OCI-M1 (cell line): ENCODE measurements at regions not wholly inside any gene's neighbourhood (a gene's known extent, or its start where the extent isn't known, plus 50 kb on each side); places are given as distances from the start of the nearest gene placed in this dataset.

ENCODE experiments used
- DNase-seq: peaks from one replicate; lab custom pipeline; 2025; lab: John Stamatoyannopoulos, UW

DNA sequence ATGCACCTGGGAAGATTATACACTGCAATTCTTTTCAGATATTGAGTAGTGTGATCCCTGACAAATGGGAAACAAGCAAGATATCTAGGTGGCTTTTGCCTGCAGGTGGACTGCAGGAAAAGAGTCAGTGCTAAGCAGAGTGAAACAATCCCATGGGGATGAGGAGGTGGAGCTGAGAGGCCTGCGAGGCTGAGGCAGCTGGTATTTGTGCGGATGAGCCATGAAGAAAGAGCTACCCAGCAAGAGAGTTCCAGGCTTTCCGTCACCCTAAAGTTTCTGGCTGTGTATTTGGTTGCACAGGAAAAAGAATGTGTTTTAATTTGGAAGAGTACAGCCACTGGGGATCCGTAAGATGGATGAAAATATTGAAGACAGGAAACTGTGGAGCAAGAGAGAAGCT is 714.1 kb upstream of the COBL start:
- DNase-seq: no peak

- no peak for DNase-seq
These were observed 709.5 kb upstream of the COBL start for GRCh38 chr7:52026140-52026539.

- no peak for DNase-seq
These were observed 704.7 kb upstream of the COBL start for GRCh38 chr7:52021343-52021742.

GRCh38 chr7:52018680-52019054 is 702.1 kb upstream of the COBL start:
- no peak for DNase-seq

DNA sequence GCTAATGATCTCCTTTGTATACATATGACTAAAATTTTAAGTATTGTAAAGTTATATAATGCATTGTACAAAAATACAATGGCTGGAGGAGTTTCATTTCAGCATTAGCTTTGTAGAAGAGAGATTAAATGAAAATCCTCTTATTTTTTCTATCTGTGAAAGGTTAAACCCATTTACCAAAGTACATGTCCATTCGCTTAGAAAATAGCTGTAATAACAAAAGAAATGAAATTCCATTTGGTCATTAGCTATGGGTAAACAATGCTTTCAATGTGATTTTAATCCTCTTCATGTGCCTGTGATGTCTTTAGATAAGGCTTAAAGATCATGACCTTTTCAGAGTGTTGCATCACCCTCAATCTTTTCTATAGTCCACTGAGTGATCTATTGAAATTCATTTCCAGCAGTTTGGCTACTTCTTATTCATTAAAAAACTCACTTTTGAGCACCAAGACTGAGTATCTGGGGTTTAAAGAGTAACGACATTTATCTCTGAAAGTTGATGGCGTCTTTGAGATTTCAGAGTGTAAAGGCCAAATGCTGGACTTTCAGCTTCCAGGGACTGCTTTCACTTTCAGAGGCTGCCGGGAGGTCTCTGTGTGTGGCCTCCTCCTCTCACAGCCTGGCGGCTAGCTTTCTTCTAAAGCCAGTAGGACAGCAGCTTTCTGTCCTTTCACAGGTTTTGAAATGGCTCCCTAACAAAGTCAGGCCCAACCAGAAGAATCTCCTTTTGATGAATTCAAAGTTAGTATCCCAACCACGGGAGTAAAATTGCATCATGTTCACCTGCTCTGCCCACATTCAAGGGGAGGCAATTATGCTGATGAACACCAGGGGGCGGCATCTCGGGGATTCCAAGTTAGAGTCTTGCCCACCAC is 701.4 kb upstream of the COBL start:
- peak; percentile 86 for DNase-seq

DNA sequence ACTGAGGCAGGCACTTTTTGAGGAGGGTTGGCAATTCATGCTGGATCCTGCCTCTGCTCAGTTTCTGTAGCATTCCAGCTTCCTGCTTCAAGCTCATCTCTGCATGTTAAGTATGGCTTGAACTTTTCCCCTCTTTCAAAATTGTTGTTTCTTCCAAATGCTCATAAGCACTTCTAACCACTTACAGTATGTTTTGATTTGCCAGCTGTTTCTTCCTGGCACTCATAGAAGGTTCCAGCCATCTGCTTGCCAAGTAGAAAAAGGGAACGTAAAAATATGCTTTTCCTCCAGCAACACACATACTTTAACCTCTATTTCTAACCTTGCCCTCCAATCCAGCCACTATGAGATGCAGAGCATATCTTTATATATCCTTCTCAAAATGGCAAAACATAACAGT is 692.6 kb upstream of the COBL start:
- DNase-seq: no peak

GRCh38 chr7:52006674-52007073 is 690.1 kb upstream of the COBL start:
- no peak for DNase-seq

GRCh38 chr7:52005613-52006012 is 689.0 kb upstream of the COBL start:
- DNase-seq: no peak

GRCh38 chr7:51995596-51996179 is 679.1 kb upstream of the COBL start:
- no peak for DNase-seq

DNA sequence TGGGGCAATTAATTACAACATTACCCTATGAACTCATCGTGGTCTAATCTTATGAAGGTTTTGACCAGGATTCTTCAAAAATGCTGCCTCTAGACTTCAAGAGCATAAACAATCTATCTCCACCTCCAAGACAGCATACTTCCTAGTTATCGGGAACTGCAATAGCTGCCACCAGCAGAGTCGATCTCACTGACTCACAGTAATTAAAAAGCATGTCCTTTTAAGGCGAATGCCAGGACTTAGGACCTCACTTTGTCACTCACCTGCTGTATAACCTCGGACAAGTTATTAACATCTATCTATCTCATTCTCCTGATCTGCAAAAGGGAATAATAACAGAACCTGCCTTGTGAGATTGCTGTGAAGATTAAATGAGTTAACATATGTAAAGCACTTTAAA is 666.0 kb upstream of the COBL start:
- DNase-seq: peak; percentile 11

DNA sequence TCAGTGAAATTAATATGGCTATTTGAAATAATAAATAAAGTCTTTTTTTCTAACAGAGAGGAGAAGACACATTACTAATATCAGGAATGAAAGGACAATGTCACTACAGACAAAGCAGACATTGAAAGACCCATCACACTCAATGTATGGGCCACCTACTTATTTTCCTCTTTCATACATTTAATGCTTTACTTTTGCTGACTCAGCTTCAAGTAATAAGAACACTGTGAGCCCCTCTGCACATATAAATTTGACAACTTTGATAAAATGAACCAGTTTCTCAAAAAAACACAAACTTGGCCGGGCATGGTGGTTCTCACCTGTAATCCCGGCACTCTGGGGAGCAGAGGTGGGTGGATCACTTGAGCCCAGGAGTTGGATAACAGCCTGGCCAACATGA is 664.2 kb upstream of the COBL start:
- no peak for DNase-seq

DNA sequence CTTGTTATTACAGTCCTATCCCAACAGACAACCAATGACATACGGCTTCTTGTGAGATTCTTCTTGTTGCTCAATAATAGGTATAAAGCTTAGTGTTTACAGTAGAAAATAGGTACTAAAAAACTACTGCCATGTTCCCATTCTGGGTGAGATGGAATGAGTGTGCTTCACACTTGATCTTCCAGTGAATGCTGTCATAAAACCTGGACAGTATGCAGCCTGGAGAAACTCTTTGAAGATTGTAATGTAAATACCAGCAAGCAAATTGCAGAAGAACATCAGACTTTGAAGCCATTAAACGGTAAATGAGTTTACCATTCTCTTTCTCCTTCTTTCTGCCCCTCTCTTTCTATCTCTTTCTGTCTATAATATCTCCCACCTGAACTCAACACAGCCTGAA is 663.7 kb upstream of the COBL start:
- no peak for DNase-seq

DNA sequence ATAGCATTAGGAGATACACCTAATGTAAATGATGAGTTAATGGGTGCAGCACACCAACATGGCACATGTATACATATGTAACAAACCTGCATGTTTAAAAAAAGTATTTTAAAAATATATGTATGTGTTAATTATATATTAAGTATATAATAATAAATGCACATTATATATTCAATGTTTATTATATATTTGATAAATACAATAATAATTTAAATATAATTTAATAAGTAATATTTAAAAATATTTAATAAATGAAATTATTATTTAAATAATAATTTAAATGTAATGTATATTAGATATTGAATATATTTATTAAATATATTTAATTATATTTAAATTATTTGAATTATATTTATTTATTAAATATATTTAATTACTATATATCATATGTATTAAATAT is 661.3 kb upstream of the COBL start:
- DNase-seq: no peak

GRCh38 chr7:51973939-51974338 is 657.3 kb upstream of the COBL start:
- DNase-seq: peak; percentile 89

DNA sequence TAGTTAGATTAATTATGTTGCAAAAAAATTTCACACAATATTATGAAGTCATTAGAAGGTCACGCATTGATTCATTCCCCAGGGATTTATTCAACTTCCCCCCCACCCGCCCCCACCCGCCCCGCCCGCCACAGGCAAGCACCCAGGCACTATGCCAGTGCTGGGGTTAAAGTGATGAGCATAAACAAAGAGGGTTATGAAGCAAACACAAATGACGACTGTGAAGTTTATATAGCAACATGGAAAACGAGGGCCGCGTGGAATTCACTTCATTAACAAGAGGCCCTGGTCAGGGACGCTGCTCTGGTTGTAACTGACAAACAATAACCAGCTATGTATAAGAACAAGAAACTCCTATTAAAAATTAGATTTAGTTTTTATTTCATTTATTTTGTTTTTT is 656.5 kb upstream of the COBL start:
- no peak for DNase-seq

DNA sequence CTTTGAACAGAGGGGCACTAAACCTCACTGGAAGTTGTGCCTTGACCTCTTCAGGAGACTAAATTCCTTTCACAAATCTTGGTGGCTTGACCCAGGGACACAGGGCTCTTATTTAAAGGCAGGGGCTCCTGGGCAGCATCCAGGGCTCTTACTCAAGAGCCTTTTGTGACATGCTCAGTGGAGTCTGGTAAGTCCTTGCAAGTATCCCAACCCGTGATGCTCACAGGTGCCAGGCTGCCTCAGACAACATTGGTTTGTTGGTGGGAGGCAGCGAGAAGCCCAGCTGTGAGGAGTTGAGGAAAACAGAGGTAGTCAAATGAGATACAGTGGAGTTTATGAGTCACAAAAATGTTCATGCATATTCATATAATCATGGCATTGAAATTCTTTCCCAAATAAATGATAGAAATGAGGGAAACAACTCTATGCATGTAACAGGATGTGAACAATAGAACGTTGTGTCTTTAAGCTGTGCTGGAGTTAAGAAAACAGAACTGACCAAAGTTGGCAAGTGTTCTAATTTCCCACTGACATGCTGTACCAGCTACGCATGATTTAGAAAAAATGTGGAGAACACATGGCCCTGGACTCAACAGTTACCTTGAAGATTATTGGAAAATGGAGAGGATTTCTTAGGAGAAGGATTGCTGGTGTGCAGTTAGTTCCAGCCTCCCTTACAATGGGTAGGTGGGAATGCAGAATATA is 654.5 kb upstream of the COBL start:
- DNase-seq: no peak

DNA sequence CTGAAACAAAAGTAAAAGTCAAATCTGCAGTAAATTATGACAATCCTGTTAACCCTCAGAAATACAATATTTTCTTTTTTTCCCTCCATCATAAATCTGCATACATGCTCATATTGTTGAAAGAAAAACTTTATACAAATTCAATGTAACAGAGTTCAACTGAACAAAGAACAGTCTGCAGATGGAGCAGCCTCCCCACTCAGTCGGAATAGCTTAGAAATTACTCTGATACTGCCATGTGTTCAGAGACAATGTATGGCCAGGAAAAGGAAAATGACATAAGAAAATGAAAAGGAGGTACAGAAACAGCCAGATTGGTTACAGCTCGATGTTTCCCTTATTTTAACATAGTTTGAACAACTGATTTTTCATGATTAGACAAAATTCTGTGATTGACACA is 651.9 kb upstream of the COBL start:
- no peak for DNase-seq

GRCh38 chr7:51965454-51965853 is 648.8 kb upstream of the COBL start:
- DNase-seq: peak; percentile 26

GRCh38 chr7:51961804-51962203 is 645.2 kb upstream of the COBL start:
- no peak for DNase-seq

- DNase-seq: no peak
These were observed 634.2 kb upstream of the COBL start for GRCh38 chr7:51950813-51951212.

- DNase-seq: no peak
These were observed 633.4 kb upstream of the COBL start for GRCh38 chr7:51949726-51950644.

DNA sequence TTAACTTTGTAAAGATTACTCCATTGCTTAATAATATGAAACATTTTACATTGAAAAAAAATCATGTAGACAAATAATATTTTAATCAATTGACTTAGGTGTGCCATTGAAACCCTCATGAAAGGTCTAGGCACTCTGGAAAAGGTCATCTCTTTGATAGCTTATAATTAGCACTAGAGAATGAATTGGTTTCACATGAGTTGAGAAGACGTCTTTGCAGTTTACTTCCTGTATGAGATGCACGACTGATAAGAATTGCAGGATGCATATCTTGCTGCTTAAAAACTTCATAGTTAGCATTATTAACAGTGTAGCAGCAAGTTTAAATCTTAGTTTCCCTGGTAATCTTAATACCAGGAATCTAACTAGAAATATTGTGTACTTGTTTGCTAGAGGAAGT is 614.2 kb upstream of the COBL start:
- no peak for DNase-seq
